SHP77 treated with DMSO at 0.1 percent for 48 hours (cell line): ENCODE measurements at regions not wholly inside any gene's neighbourhood (a gene's known extent, or its start where the extent isn't known, plus 50 kb on each side); places are given as distances from the start of the nearest gene placed in this dataset.
"Not testable (repeated sequence)": the region's sequence is repeated elsewhere in the genome, so short reads cannot be mapped to it uniquely, and the experiment has no call there.

Experiments used
- DNase-seq: peaks from one replicate; lab custom pipeline; 2025; lab: John Stamatoyannopoulos, UW

DNA sequence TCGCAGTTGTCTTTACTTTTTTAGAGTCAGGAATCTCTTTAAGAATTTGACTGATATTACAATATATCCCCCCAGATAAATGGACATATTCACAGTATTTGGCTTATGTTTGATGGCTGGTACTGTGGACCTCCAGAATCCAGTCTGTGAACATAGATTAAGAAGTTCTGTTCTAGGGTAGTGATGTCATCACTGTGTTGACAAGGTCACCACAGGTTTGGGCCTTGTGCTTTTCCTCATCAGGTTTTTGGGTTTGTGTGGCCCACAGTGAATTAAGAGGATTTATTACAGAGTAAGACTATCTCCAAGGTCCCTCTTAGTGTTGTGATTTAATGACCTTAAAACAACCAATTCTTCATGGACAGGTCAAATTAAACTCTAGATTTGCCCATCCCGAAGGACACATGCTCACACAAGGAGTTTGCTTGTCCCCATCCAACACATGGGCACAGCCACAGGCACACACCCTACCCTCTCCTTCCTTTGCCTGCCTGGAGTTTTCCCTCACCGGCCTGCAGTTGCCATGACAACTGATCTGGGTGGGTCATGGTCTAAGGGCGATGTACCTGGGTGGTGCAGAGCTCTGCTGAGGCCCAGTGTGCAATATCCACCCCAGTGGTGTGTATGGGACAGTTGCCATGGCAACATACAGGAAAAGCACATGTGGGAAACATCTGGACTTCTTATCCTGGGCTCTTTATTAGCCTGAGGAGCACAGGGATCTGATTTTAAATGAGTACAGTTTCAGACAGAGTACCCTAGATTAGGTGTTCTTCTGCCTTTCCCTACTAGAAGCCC, 98.6 kb downstream of the NAV1 start:
- DNase-seq, result no peak

DNA sequence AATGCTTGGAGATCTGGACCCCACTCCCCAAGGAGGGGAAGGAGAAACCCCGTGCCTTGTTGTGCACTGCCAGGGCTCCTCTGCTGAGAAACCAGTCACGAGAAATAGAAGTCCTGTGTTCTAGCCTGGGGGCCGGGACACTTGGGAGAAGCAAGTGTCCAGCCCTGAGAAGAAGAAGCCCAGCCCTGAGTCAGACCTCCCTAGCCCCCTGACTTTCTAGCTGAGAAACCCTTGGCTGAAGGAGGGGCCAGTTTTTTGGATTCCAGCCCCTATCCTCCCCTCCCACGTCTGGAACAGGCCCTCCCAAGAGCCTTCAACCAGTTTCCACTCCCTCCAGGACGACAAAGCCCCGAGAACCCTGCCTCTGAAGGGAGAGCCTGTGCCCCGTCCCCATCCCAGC, 100.5 kb downstream of the NAV1 start:
- no peak for DNase-seq

DNA sequence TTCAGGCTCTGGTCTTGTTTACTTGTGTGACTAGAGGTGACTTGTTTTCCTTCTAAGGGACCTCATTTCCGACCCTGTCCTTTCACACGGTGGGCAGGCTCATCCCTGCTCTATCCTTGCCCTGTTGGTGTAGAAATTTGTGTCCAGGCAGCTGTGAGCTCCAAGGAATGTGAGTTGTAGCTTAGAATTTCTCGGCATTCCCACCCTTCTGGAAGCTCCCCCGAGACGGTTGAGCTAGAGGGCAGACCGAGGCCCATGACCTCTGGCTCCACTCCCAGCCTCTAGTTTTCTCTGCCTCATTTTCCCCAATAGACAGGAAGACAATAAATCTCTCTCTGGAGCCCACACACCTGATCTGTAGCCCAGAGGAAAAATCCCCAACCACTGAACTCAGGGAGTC, 100.9 kb downstream of the NAV1 start:
- no peak for DNase-seq

DNA sequence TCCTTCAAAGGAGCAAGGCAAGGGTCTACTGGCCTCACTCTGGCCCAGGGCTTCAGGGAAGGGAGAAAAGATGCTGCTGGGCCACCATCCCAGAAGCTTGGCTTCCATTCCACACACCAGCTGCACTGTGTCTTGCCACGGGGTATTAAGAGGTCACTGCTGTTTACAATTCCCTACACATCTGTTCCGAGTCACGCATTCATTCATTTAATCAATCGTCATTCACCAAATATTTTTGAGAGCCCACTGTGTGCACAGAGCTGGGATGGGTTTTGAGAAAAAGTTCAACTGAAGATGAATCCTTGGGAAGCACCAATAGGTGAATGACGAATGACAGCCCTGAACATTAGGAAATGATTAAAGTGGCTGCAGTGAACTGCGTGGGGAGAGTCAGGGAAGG, 101.7 kb downstream of the NAV1 start:
- DNase-seq, result no peak

DNA sequence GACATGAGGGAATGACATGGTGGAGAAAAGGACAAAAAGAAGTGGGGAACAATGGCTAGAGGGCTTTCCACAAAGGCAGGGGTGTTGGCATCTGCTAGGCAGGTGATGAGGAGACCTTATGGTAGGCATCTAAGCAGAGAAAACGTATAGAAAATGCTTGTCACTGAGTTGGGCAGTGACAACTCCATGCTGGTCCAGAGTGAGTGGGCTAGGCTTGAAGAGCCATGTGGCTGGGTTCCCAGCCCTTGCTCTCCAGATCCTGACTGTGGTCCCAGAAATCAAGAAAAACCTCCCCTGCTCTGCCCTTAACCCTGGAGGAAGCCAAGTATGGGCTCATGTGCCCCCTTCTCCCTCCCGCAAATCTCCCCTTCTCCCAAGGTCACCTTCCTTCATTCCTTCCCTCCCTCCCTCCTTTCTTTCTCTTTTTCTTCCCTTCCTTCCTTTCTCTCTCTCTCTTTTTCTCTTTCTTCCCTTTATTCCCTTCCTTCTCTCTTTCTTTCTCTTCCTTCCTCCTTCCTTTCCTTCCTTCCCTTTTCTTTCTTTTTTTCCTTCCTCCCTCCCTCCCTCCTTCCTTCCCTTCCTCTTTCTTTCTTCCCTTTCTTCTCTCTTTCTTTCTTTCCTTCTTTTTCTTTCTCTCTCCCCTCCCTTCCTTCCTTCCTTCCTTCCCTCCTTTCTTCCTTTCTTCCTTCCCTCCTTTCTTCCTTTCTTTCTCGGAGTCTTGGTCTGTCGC, 102.8 kb downstream of the NAV1 start:
- DNase-seq, result no peak

DNA sequence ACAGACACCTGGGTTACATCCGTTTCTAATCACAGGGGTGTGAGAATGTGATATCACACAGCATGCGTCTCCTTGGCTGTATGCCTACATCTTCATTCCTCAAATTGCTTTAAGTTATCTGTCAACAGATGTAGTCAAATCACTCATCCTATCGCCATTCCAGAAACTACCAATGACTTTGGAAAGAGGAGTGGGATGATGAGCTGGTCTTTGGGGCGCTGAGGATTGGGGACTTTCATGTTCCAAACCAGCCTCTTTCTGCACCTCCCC, 104.8 kb downstream of the NAV1 start:
- DNase-seq, result no peak

DNA sequence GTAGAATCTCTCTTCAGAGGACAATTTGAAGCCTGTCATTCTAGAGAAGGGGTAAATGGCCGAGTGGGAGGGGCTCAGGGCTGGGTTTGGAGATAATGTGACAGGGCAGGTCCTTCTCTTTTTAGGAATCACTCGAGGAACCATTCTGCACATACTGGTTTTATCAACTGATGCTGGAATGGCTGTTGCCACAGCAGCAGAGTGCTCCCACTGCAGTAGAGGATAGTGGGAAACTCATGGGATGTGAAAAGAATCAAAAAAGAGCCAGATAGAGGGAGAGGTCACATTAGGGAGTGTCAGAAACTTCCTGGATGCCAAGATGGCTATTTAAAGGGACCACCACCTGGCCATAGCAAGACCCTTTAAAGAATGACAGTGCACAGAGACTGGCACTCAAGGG, 105.3 kb downstream of the NAV1 start:
- no peak for DNase-seq

DNA sequence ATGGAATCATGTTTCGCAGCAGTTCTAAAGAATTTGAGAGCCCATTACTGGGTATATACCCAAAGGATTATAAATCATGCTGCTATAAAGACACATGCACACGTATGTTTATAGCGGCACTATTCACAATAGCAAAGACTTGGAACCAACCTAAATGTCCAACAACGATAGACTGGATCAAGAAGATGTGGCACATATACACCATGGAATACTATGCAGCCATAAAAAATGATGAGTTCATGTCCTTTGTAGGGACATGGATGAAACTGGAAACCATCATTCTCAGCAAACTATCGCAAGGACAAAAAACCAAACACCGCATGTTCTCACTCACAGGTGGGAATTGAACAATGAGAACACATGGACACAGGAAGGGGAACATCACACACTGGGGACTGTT, 106.1 kb downstream of the NAV1 start:
- not testable (repeated sequence) for DNase-seq

DNA sequence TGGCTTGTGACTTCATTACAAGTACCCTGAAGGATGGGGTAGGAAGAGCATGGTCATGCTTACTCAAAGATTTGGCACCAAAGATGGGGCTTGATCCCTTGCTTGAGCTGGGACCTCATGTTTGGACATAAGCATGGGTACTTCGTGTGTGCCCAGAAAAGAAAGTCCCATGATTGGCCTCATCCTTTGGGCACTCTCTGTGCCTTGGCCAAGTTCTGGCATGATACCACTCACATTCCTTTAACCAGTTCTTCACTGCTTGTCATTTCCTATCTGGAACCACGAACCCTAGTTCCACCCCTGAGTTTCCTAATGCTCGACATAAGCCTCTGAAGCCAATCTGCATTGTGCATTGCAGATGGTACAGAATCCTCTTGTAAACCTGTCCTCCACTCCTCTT, 107.0 kb downstream of the NAV1 start:
- DNase-seq, result no peak

DNA sequence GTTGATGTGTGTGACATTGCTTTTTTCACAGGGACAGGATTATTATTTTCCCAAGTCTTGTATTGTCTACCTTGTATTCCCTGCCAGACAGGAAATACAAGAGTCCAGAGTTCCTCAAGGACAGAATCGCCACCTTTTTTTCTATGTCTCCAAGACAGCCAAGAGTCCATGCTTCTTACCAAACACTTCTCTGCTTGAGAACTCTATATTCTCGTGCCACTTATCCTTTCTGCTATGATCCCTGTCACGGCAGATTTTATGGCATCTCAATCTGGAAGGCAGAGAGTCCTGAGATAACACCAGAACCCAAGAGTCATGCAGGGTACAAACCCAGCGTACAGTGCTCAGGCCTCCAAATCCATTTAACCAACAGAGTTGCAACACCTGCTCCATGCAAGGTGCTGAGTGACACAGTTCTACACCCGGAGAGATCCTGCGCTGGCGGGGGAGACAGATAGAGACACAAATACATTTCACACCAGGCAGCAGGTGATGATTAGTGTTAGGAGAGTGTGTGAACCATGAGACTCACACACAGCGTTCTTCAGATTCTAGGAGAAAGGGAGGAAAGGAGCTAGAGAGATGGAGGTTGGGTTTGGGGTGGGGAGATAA, 107.6 kb downstream of the NAV1 start:
- DNase-seq, result no peak

DNA sequence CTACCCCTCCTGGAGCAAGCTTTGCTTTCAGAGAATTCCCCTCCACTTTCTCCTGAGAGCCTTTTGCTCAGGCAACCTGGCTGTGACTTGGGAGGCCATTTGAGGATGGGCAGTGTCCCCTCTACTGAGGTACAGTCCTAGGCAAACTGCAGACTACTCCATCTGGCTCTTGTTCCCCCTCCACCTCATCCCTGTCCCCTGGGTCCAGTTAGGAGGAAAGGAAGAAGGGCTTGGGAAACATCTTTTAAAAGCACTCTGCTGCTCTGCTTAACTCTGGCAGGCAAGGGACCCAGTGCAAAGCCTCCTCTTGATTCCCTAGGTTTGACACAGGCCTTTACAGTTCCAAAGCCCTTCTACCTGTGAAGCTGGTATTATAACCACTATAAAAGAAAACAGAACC, 108.2 kb downstream of the NAV1 start:
- DNase-seq, result no peak

DNA sequence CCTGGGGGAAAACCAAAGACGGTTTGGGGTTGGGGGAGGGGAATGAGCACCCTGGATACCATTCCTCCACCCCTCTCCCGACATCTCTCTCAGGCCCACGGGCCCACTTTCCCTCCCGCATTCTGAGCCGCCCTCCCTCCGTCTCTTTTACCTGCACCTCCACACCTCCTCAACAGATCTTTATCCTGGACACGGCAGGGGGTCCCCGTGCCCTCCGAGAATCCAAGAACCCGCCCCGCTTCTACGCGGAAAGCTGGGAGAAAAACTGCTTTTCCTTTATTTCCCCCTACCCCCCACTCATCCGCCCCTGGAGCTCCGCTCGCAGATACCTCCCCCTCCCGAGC, 108.8 kb downstream of the NAV1 start:
- no peak for DNase-seq

DNA sequence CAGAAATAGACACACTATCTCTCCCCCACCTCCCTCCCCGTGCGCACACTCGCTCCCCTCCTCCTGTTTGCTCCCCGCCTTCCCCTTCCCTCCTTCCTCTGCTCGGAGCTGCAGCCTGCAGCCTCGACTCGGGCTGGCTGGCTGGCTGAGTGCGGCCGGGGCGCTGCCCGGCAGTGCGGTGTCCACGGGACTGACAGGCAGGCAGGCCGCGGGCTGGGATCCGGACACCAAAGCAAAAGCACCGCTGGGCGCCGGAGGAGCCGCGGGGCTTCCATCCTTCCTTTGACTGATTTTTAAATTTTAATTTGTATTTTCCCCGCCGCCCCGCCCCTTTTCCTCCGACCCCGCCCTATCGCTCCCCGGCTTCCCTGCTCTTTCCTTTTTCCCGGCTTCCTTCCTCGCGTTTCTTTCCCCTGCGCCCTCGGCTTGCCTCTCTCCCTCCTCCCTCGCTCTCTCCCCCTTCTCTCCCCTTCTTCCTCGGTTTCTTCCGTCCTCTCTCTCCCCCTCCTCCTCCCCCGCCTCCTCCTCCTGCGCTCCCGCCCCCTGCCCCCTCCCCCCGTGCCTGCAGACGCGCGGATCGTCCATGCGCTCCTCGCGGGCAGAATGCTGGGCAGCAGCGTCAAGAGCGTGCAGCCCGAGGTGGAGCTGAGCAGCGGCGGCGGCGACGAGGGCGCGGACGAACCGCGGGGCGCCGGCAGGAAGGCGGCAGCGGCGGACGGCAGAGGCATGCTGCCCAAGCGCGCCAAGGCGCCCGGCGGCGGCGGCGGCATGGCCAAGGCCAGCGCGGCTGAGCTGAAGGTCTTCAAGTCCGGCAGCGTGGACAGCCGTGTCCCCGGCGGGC, 109.4 kb downstream of the NAV1 start:
- no peak for DNase-seq

DNA sequence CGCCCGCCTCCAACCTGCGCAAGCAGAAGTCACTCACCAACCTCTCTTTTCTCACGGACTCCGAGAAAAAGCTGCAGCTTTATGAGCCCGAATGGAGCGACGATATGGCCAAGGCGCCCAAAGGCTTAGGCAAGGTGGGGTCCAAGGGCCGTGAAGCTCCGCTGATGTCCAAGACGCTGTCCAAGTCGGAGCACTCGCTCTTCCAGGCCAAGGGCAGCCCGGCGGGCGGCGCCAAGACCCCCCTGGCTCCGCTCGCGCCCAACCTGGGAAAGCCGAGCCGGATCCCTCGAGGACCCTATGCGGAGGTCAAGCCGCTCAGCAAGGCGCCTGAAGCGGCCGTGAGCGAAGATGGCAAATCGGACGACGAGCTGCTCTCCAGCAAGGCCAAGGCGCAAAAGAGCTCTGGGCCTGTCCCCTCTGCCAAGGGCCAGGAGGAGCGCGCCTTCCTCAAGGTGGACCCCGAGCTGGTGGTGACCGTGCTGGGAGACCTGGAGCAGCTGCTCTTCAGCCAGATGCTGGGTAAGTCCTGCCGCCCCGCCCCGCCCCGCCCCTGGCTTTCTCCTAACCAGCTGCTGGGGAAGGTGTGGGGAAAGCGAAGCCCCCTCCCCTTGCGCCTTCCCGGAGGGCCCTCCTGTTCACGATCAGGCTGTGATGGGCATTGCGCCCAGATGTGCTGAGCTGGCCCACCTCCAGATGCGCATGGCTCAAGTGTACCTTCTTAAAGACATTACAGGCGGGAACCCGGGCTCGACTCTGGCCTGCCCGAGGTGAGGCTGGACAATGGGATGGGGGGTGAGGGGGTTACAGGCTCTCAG, 110.2 kb downstream of the NAV1 start:
- peak; percentile 21 for DNase-seq

DNA sequence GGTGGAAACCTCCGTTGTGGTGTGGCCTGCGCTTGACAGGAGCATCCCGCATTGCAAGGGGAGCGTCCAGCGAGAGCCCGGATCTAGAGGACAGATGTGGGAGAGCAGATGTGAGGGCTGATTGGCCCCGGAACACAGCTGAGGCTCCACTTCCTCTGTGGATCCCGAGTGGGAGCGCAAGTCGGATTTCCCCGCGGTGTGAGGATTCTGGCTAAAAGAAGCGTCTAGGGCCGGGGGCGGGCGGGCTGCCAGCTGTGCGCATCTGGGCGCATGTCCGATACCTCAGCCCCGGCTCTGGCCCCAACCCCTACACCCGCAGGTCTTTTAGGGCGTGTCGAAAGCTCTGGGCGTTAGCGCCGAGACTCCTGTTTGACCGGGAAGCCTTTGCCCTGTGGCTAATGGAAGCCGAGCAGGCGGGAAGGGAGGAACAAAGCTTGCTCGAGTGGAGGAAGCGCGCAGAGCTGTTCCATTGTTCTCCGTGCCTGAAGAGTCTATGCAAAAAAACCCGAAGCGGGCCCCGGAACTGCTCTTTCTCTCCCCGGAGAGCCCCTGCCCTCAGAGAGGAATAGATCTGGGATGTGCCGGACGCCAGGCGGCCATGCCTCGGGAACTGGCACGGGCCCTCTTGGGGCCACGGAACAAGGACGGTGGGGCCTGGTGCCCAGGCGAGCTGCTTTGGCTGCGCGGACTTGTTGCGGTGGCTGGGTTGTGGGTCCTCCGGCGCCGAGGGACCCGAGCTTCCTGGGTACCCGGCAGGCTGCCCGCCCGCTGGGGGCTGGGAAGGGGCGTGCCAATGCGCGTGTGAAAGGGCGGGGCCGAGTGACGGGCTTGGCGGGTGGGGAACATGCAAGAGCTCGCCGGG, 111.1 kb downstream of the NAV1 start:
- DNase-seq, result peak; percentile 35

DNA sequence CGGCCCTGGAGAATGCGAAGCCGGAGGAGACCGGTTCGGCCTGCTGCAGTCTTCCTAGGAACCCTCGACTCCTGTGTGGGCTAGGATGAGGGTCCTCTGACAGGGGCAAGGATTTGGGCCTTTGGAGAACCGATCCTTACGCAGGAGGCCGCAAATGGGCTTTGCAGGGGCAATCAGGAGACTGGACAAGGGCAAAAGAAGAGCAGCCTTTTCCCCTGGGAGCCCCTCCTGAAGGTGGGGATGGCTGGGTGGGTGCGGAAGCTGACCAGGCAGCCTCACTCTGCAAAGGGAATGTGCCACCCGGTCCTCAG, 111.7 kb downstream of the NAV1 start:
- no peak for DNase-seq

DNA sequence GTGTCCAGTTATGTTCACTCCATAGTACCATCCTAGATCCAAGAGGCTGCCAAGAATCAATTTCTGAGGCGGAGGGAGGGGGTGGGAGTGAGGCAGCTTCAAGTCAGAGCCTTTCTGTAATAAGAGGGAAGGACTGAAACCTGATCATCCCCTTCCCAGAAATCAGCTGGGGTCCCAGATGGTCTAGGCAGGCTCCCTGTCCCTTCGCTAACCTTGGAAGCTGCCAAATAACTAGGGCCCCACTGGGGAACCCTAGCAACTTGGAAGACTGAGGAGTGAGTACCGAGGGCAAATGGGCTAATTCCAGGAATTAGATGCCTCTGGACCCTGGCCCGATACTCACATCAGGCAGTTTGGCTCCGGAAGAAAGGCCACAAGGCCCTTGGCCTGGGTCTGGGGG, 113.3 kb downstream of the NAV1 start:
- no peak for DNase-seq

DNA sequence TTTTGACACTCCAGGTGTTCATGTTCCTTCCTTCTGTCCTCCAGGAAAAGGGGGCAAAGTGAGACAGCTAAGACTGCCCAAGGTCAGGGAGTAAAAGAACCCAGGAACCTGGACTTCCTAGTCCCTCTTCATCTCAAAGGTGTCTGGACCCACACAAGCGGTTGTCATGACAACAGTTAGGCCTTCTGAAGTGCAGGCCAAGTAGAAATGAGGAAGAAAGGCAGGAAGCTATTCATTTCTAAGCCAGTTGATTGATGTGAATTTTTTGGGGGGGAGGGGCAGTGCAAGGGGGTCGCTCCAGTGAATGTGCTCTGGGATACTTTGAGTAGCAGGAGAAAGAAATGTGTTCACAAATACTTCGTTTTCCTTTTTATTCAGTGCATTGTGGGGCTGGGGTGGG, 114.3 kb downstream of the NAV1 start:
- DNase-seq, result no peak

DNA sequence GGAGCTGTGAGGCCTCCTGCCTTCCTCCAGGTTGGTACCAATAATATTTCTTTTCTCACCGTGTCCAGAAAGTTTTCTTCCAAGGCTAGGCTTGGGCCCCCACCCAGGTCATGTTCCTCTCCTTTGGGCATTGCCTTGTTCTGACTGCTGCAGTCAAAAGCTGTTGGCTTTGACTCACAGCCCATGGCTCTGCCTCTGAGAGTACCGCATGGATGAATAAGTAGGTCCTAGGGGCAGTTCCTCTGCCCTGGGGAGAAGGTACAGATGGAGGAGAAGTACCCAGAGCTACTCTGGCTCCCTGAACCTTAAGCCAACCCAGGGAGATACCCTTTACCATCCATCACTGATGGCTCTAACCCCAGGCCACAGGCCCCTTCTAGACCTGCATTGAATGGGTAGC, 115.0 kb downstream of the NAV1 start:
- DNase-seq, result no peak

DNA sequence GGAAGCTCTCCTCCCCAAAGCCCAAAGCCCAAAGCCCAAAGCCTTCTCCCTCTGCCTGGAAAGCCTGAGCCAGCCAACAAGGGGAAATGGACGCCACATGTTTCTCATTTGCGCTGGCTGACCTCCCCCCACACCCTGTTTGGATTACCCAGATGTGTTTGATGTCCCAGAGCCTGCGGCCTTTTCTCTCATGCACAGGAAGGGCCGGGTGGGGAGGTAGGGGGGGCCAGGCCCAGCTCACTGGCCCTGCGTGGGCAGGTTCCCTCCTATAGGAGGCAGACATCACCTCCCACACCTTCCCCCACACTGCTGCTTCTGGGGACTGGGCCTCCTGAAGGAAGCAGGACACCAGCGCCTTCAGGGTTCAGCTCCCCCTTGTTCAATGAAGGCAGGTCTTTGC, 116.3 kb downstream of the NAV1 start:
- DNase-seq, result no peak

DNA sequence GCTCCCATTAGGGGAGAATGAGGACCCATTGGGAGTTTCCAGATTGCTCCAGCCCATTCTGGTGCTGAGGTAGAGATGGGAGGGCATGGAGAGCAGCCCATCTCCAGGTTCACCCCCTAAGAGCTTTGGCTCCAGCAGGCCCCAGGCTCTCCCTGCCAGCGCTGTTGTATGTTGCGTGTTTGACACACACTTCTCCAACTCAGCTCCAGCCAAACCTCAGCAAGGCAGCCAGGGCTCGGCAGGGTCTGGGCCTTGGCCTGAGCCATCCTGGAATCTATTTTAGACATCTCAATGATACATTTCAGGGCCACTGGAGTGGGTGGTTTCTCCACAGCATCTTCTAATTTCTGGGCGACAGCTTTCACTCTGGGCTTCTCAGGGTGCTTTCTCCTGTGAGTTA, 117.0 kb downstream of the NAV1 start:
- DNase-seq, result no peak
